HAP-1 (cell line): ENCODE measurements at regions not wholly inside any gene's neighbourhood (a gene's known extent, or its start where the extent isn't known, plus 50 kb on each side); places are given as distances from the start of the nearest gene placed in this dataset.

Experiments
- DNase-seq, 2 experiments: peaks; one replicate each; pipeline ENCODE4 v3.0.0-alpha.2; 2016 to 2020; ENCODE audit warnings: low spot score in 2 of 2
- H3K27me3 ChIP-seq: fragments of 250-450 bp; sonication (Bioruptor Pico); 2 replicates; pipeline ENCODE4 v1.5.1; 2020; ENCODE audit warnings: low read depth, mild to moderate bottlenecking, moderate library complexity
- H3K36me3 ChIP-seq: fragments of 250-450 bp; sonication (Bioruptor Pico); replicated peaks from 2 replicates; pipeline ENCODE4 v1.5.1; 2020; ENCODE audit warnings: mild to moderate bottlenecking
- H3K4me1 ChIP-seq: fragments of 250-450 bp; sonication (Bioruptor Pico); 2 replicates; pipeline ENCODE4 v1.5.1; 2020; ENCODE audit warnings: mild to moderate bottlenecking
- H3K4me3 ChIP-seq: fragments of 250-450 bp; sonication (Bioruptor Pico); 2 replicates; pipeline ENCODE4 v1.5.1; 2020; ENCODE audit warnings: mild to moderate bottlenecking, moderate library complexity
- H3K9me3 ChIP-seq: fragments of 250-450 bp; sonication (Bioruptor Pico); 2 replicates; pipeline ENCODE4 v1.5.1; 2020; ENCODE audit warnings: mild to moderate bottlenecking, moderate library complexity
- in situ Hi-C: fragments of 300-500 bp; cut with MboI; formaldehyde crosslinking; loops from 3 replicates; pipeline ENCODE4 v1.14.3; 2020; ENCODE audit warnings: low sequenced_read_pairs, inconsistent platforms, mixed read lengths

- Histone ChIP-seq H3K4me3 (no peak overlapping the region), H3K27me3 (no peaks in the 10 kb centered on the region), H3K9me3 (no peaks in the 10 kb centered on the region), H3K36me3 (no peaks in the 10 kb centered on the region), H3K4me1 (no peaks in the 10 kb centered on the region)
- no peak for DNase-seq
- in situ Hi-C loops, result no loop called here
These were observed 933.9 kb downstream of the NSUN3 start for GRCh38 chr3:94996743-94997142.

GRCh38 chr3:95002438-95003046 lies 939.7 kb downstream of the NSUN3 start:
- DNase-seq, result no peak
- H3K27me3 ChIP-seq, result no peaks in the 10 kb centered on the region
- H3K9me3 ChIP-seq, result no peaks in the 10 kb centered on the region
- H3K4me3 ChIP-seq, result no peak overlapping the region
- H3K4me1 ChIP-seq, result no peaks in the 10 kb centered on the region
- in situ Hi-C loops, result no loop called here
- no peaks in the 10 kb centered on the region for H3K36me3 ChIP-seq

- H3K9me3 ChIP-seq, result no peaks in the 10 kb centered on the region
- no peaks in the 10 kb centered on the region for H3K36me3 ChIP-seq
- H3K4me3 ChIP-seq, result no peak overlapping the region
- H3K27me3 ChIP-seq, result no peaks in the 10 kb centered on the region
- H3K4me1 ChIP-seq, result peaks cover 12% of the 10 kb centered on the region
- DNase-seq, result peak in 1 of 2 experiments; percentile 76
- in situ Hi-C loops, result no loop called here
These were observed 965.8 kb downstream of the NSUN3 start for GRCh38 chr3:95028688-95029087.

- H3K27me3 ChIP-seq, result no peaks in the 10 kb centered on the region
- peak in 1 of 2 experiments; percentile 96 for DNase-seq
- no peak overlapping the region for H3K4me3 ChIP-seq
- peaks cover 12% of the 10 kb centered on the region for H3K4me1 ChIP-seq
- in situ Hi-C loops, result no loop called here
- no peaks in the 10 kb centered on the region for H3K9me3 ChIP-seq
- H3K36me3 ChIP-seq, result no peaks in the 10 kb centered on the region
These were observed 966.8 kb downstream of the NSUN3 start for GRCh38 chr3:95029644-95030043.

- in situ Hi-C loops, result no loop called here
- no peak for DNase-seq
- H3K4me1 ChIP-seq, result no peaks in the 10 kb centered on the region
These were observed 973.7 kb downstream of the NSUN3 start for GRCh38 chr3:95036526-95037021.

GRCh38 chr3:95037097-95037496 lies 974.2 kb downstream of the NSUN3 start:
- in situ Hi-C loops, result no loop called here
- Histone ChIP-seq H3K9me3 (no peaks in the 10 kb centered on the region), H3K4me1 (no peaks in the 10 kb centered on the region), H3K4me3 (no peak overlapping the region), H3K27me3 (no peaks in the 10 kb centered on the region), H3K36me3 (no peaks in the 10 kb centered on the region)
- DNase-seq, result no peak

More at GRCh38 chr3:95036526-95037021, 973.7 kb downstream of the NSUN3 start:
- H3K9me3 ChIP-seq, result no peaks in the 10 kb centered on the region
- no peaks in the 10 kb centered on the region for H3K36me3 ChIP-seq
- no peaks in the 10 kb centered on the region for H3K27me3 ChIP-seq
- H3K4me3 ChIP-seq, result no peak overlapping the region

- in situ Hi-C loops, result no loop called here
- no peak for DNase-seq
- H3K27me3 ChIP-seq, result no peaks in the 10 kb centered on the region
- H3K4me3 ChIP-seq, result no peak overlapping the region
- H3K4me1 ChIP-seq, result no peaks in the 10 kb centered on the region
- H3K36me3 ChIP-seq, result no peaks in the 10 kb centered on the region
- no peaks in the 10 kb centered on the region for H3K9me3 ChIP-seq
These were observed 975.1 kb downstream of the NSUN3 start for GRCh38 chr3:95037927-95038326.

GRCh38 chr3:95044101-95044500 lies 981.2 kb downstream of the NSUN3 start:
- Histone ChIP-seq H3K36me3 (no peaks in the 10 kb centered on the region), H3K9me3 (no peaks in the 10 kb centered on the region), H3K27me3 (no peaks in the 10 kb centered on the region), H3K4me1 (no peaks in the 10 kb centered on the region), H3K4me3 (no peak overlapping the region)
- DNase-seq, result no peak
- in situ Hi-C loops, result no loop called here

- no peak for DNase-seq
- H3K9me3 ChIP-seq, result no peaks in the 10 kb centered on the region
These were observed 985.7 kb downstream of the NSUN3 start for GRCh38 chr3:95048564-95048963.

GRCh38 chr3:95049841-95050240 lies 987.0 kb downstream of the NSUN3 start:
- H3K27me3 ChIP-seq, result no peaks in the 10 kb centered on the region
- no peaks in the 10 kb centered on the region for H3K9me3 ChIP-seq
- H3K4me1 ChIP-seq, result peaks cover 11% of the 10 kb centered on the region
- H3K36me3 ChIP-seq, result no peaks in the 10 kb centered on the region
- in situ Hi-C loops, result no loop called here
- no peak overlapping the region for H3K4me3 ChIP-seq
- peak; percentile 12 to 95 for DNase-seq

More at GRCh38 chr3:95048564-95048963, 985.7 kb downstream of the NSUN3 start:
- Histone ChIP-seq H3K27me3 (no peaks in the 10 kb centered on the region), H3K4me3 (no peak overlapping the region), H3K36me3 (no peaks in the 10 kb centered on the region), H3K4me1 (peaks cover 11% of the 10 kb centered on the region)
- in situ Hi-C loops, result no loop called here

GRCh38 chr3:95055288-95055687 lies 992.4 kb downstream of the NSUN3 start:
- Histone ChIP-seq H3K27me3 (peaks cover 4% of the 10 kb centered on the region; the same call in 1 of the 2 replicates), H3K4me1 (peaks cover 3% of the 10 kb centered on the region; the same call in 1 of the 2 replicates), H3K36me3 (no peaks in the 10 kb centered on the region), H3K4me3 (no peak overlapping the region), H3K9me3 (no peaks in the 10 kb centered on the region)
- no peak for DNase-seq
- in situ Hi-C loops, result no loop called here

GRCh38 chr3:95082191-95082590 lies 1019.3 kb downstream of the NSUN3 start:
- DNase-seq, result no peak
- no peaks in the 10 kb centered on the region for H3K27me3 ChIP-seq
- no peaks in the 10 kb centered on the region for H3K9me3 ChIP-seq
- in situ Hi-C loops, result no loop called here
- H3K36me3 ChIP-seq, result no peaks in the 10 kb centered on the region
- no peaks in the 10 kb centered on the region for H3K4me1 ChIP-seq
- H3K4me3 ChIP-seq, result no peak overlapping the region

- H3K9me3 ChIP-seq, result no peaks in the 10 kb centered on the region
- in situ Hi-C loops, result no loop called here
- H3K4me3 ChIP-seq, result no peak overlapping the region
- H3K36me3 ChIP-seq, result no peaks in the 10 kb centered on the region
- no peaks in the 10 kb centered on the region for H3K27me3 ChIP-seq
- DNase-seq, result no peak
- H3K4me1 ChIP-seq, result no peaks in the 10 kb centered on the region; the same call in 1 of the 2 replicates
These were observed 1021.9 kb downstream of the NSUN3 start for GRCh38 chr3:95084738-95085137.

- H3K4me3 ChIP-seq, result no peak overlapping the region
- H3K4me1 ChIP-seq, result no peaks in the 10 kb centered on the region; the same call in 1 of the 2 replicates
- H3K9me3 ChIP-seq, result no peaks in the 10 kb centered on the region
- DNase-seq, result no peak
- H3K36me3 ChIP-seq, result no peaks in the 10 kb centered on the region
- no peaks in the 10 kb centered on the region for H3K27me3 ChIP-seq
- in situ Hi-C loops, result no loop called here
These were observed 1025.6 kb downstream of the NSUN3 start for GRCh38 chr3:95088464-95088863.

GRCh38 chr3:95097493-95097892 lies 1034.6 kb downstream of the NSUN3 start:
- no peaks in the 10 kb centered on the region for H3K36me3 ChIP-seq
- in situ Hi-C loops, result no loop called here
- no peaks in the 10 kb centered on the region for H3K9me3 ChIP-seq
- peak in 1 of 2 experiments; percentile 12 for DNase-seq
- H3K4me1 ChIP-seq, result no peaks in the 10 kb centered on the region
- no peak overlapping the region for H3K4me3 ChIP-seq
- no peaks in the 10 kb centered on the region for H3K27me3 ChIP-seq
